Chondrocyte (in vitro differentiated cells): ENCODE measurements at regions not wholly inside any gene's neighbourhood (a gene's known extent, or its start where the extent isn't known, plus 50 kb on each side); places are given as distances from the start of the nearest gene placed in this dataset.
"Not testable (repeated sequence)": the region's sequence is repeated elsewhere in the genome, so short reads cannot be mapped to it uniquely, and the experiment has no call there.

Experiments used
- DNase-seq: peaks from one replicate; pipeline ENCODE4 v3.0.0; 2021; ENCODE audit warnings: mixed read lengths, low spot score
- H3K27ac Mint-ChIP-seq: one replicate; pipeline ENCODE4 v1.8.0; 2021; ENCODE audit warnings: mild to moderate bottlenecking, moderate library complexity, mixed read lengths; ENCODE audit not compliant: unreplicated experiment
- H3K27me3 Mint-ChIP-seq: 2 replicates; pipeline ENCODE4 v1.8.0; 2021; ENCODE audit warnings: low read depth, mixed read lengths
- H3K36me3 Mint-ChIP-seq: 2 replicates; pipeline ENCODE4 v1.8.0; 2021; ENCODE audit warnings: low read depth, mixed read lengths
- H3K4me1 Mint-ChIP-seq: 2 replicates; pipeline ENCODE4 v1.8.0; 2021; ENCODE audit warnings: low read depth, mild to moderate bottlenecking, mixed read lengths
- H3K4me3 Mint-ChIP-seq: one replicate; pipeline ENCODE4 v1.8.0; 2021; ENCODE audit warnings: mild to moderate bottlenecking, moderate library complexity, mixed read lengths; ENCODE audit not compliant: unreplicated experiment
- H3K9me3 Mint-ChIP-seq: 2 replicates; pipeline ENCODE4 v1.8.0; 2021; ENCODE audit warnings: low read depth, mixed read lengths
- CTCF ChIP-seq: fragments of 200-600 bp; sonication (generic); IDR thresholded peaks from 2 replicates; pipeline ENCODE4 v1.5.0; 2021; ENCODE audit warnings: antibody characterized with exemption, mild to moderate bottlenecking, moderate library complexity

- Mint-ChIP-seq H3K9me3 (peaks cover 5% of the 10 kb centered on the region), H3K4me1 (no peaks in the 10 kb centered on the region), H3K36me3 (no peaks in the 10 kb centered on the region), H3K27ac (no peak overlapping the region), H3K27me3 (no peaks in the 10 kb centered on the region), H3K4me3 (no peak overlapping the region)
- DNase-seq = no peak
- no peak for TF ChIP-seq CTCF
Observed at GRCh38 chrX:107360788-107361360, 88.6 kb upstream of the FRMPD3 start.

- not testable (repeated sequence) for H3K9me3 Mint-ChIP-seq, H3K4me3 Mint-ChIP-seq, H3K27me3 Mint-ChIP-seq, H3K27ac Mint-ChIP-seq, H3K4me1 Mint-ChIP-seq, DNase-seq, H3K36me3 Mint-ChIP-seq
Observed at GRCh38 chrX:107370185-107370584, 79.3 kb upstream of the FRMPD3 start.

GRCh38 chrX:107374132-107374531 is 75.3 kb upstream of the FRMPD3 start:
- no peak overlapping the region for H3K4me3 Mint-ChIP-seq
- peaks cover 8% of the 10 kb centered on the region for H3K9me3 Mint-ChIP-seq
- TF ChIP-seq CTCF = no peak
- H3K27ac Mint-ChIP-seq = no peak overlapping the region
- no peaks in the 10 kb centered on the region for H3K27me3 Mint-ChIP-seq
- no peaks in the 10 kb centered on the region for H3K36me3 Mint-ChIP-seq
- H3K4me1 Mint-ChIP-seq = no peaks in the 10 kb centered on the region
- DNase-seq = no peak

GRCh38 chrX:107374831-107375230 is 74.6 kb upstream of the FRMPD3 start:
- Mint-ChIP-seq H3K4me3 (no peak overlapping the region), H3K36me3 (no peaks in the 10 kb centered on the region), H3K9me3 (peaks cover 8% of the 10 kb centered on the region), H3K4me1 (no peaks in the 10 kb centered on the region), H3K27ac (no peak overlapping the region), H3K27me3 (no peaks in the 10 kb centered on the region)
- TF ChIP-seq CTCF = no peak
- no peak for DNase-seq

- H3K36me3 Mint-ChIP-seq, H3K4me3 Mint-ChIP-seq, H3K4me1 Mint-ChIP-seq, H3K9me3 Mint-ChIP-seq, H3K27me3 Mint-ChIP-seq, DNase-seq, H3K27ac Mint-ChIP-seq: not testable (repeated sequence)
Observed at GRCh38 chrX:107376186-107376585, 73.3 kb upstream of the FRMPD3 start.

GRCh38 chrX:107384397-107385105 is 64.9 kb upstream of the FRMPD3 start:
- no peaks in the 10 kb centered on the region for H3K36me3 Mint-ChIP-seq
- no peak for TF ChIP-seq CTCF
- no peak overlapping the region for H3K27ac Mint-ChIP-seq
- no peak overlapping the region for H3K4me3 Mint-ChIP-seq
- no peaks in the 10 kb centered on the region for H3K4me1 Mint-ChIP-seq
- no peaks in the 10 kb centered on the region for H3K9me3 Mint-ChIP-seq
- DNase-seq = no peak
- peaks cover 3% of the 10 kb centered on the region for H3K27me3 Mint-ChIP-seq
